ENCODE measurements at regions not wholly inside any gene's neighbourhood (a gene's known extent, or its start where the extent isn't known, plus 50 kb on each side); places are given as distances from the start of the nearest gene placed in this dataset.

- TF ChIP-seq EZH2 (IDR thresholded peaks at IDR 0.05; ENCODE audit: borderline replicate concordance, low read depth, low read length, poor library complexity, severe bottlenecking) = no peak
- TF ChIP-seq, protein P1, sequence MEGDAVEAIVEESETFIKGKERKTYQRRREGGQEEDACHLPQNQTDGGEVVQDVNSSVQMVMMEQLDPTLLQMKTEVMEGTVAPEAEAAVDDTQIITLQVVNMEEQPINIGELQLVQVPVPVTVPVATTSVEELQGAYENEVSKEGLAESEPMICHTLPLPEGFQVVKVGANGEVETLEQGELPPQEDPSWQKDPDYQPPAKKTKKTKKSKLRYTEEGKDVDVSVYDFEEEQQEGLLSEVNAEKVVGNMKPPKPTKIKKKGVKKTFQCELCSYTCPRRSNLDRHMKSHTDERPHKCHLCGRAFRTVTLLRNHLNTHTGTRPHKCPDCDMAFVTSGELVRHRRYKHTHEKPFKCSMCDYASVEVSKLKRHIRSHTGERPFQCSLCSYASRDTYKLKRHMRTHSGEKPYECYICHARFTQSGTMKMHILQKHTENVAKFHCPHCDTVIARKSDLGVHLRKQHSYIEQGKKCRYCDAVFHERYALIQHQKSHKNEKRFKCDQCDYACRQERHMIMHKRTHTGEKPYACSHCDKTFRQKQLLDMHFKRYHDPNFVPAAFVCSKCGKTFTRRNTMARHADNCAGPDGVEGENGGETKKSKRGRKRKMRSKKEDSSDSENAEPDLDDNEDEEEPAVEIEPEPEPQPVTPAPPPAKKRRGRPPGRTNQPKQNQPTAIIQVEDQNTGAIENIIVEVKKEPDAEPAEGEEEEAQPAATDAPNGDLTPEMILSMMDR (conservative IDR thresholded peaks at IDR 0.05; ENCODE audit: low read depth, low read length) = no peak
- no TSS peak for BruUV-seq (replicated peaks)
- DNase-seq (ENCODE audit: low spot score) = no peak
- Histone ChIP-seq H3K27me3 (replicated peaks; ENCODE audit: insufficient read depth, low read depth, low read length, poor library complexity) (no peaks in the 10 kb centered on the region), H3K4me1 (ENCODE audit: insufficient read depth, low read length, poor library complexity, severe bottlenecking) (no peaks in the 10 kb centered on the region), H3K27ac (ENCODE audit: low read depth, low read length, poor library complexity, severe bottlenecking) (no peak overlapping the region), H3K4me3 (ENCODE audit: low read depth, low read length, poor library complexity, severe bottlenecking) (no peak overlapping the region), H3K9me3 (ENCODE audit: low read depth, low read length, poor library complexity, severe bottlenecking) (peaks cover 36% of the 10 kb centered on the region), H3K36me3 (ENCODE audit: insufficient read depth, low read length, poor library complexity, severe bottlenecking) (no peaks in the 10 kb centered on the region)
- ChIA-PET CTCF (no interaction called here), POLR2A (ENCODE audit: low non-redundant PET) (no interaction called here)
- intact Hi-C loops (cut with micrococcal nuclease; ENCODE audit: unreplicated experiment) = no loop called here
Observed at GRCh38 chr20:55761100-55761499, 244.2 kb downstream of the CBLN4 start.

GRCh38 chr20:55760586-55760985 lies 244.7 kb downstream of the CBLN4 start:
- no peak for DNase-seq (ENCODE audit: low spot score)
- Histone ChIP-seq H3K9me3 (ENCODE audit: low read depth, low read length, poor library complexity, severe bottlenecking) (peaks cover 36% of the 10 kb centered on the region), H3K4me1 (ENCODE audit: insufficient read depth, low read length, poor library complexity, severe bottlenecking) (no peaks in the 10 kb centered on the region), H3K4me3 (ENCODE audit: low read depth, low read length, poor library complexity, severe bottlenecking) (no peak overlapping the region), H3K36me3 (ENCODE audit: insufficient read depth, low read length, poor library complexity, severe bottlenecking) (no peaks in the 10 kb centered on the region), H3K27me3 (replicated peaks; ENCODE audit: insufficient read depth, low read depth, low read length, poor library complexity) (no peaks in the 10 kb centered on the region), H3K27ac (ENCODE audit: low read depth, low read length, poor library complexity, severe bottlenecking) (no peak overlapping the region)
- no TSS peak for BruUV-seq (replicated peaks)
- CTCF ChIA-PET = no interaction called here
- TF ChIP-seq, protein P1 (conservative IDR thresholded peaks at IDR 0.05; ENCODE audit: low read depth, low read length) = no peak
- TF ChIP-seq EZH2 (IDR thresholded peaks at IDR 0.05; ENCODE audit: borderline replicate concordance, low read depth, low read length, poor library complexity, severe bottlenecking) = no peak
- intact Hi-C loops (cut with micrococcal nuclease; ENCODE audit: unreplicated experiment) = no loop called here
- POLR2A ChIA-PET (ENCODE audit: low non-redundant PET) = no interaction called here

DNA sequence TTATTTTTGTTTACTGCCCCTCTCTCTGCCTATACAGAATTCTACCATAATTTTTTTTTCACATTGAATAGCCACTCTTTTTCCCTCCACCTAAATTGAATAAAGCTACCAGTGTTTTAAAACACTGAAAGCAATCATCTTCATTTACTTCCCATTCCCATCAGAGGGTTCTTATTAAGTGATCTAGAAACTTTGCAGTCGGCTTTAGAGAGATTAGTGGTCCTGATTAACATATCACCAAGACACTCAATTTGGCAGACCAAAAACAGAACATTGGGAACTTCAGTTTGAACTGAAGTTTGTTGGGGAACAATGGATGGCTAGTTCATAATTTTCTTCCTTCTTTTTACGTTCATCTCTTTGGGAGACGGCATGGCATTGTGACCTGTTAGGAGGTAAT lies 249.5 kb downstream of the CBLN4 start:
- Histone ChIP-seq H3K27me3 (replicated peaks; ENCODE audit: insufficient read depth, low read depth, low read length, poor library complexity) (no peaks in the 10 kb centered on the region), H3K4me3 (ENCODE audit: low read depth, low read length, poor library complexity, severe bottlenecking) (no peak overlapping the region), H3K9me3 (ENCODE audit: low read depth, low read length, poor library complexity, severe bottlenecking) (peaks cover 14% of the 10 kb centered on the region), H3K4me1 (ENCODE audit: insufficient read depth, low read length, poor library complexity, severe bottlenecking) (no peaks in the 10 kb centered on the region), H3K36me3 (ENCODE audit: insufficient read depth, low read length, poor library complexity, severe bottlenecking) (no peaks in the 10 kb centered on the region), H3K27ac (ENCODE audit: low read depth, low read length, poor library complexity, severe bottlenecking) (no peak overlapping the region)
- CTCF ChIA-PET = no interaction called here
- TF ChIP-seq EZH2 (IDR thresholded peaks at IDR 0.05; ENCODE audit: borderline replicate concordance, low read depth, low read length, poor library complexity, severe bottlenecking) = no peak
- TF ChIP-seq, protein P1 (conservative IDR thresholded peaks at IDR 0.05; ENCODE audit: low read depth, low read length) = no peak
- POLR2A ChIA-PET (ENCODE audit: low non-redundant PET) = no interaction called here
- BruUV-seq (replicated peaks) = no TSS peak
- intact Hi-C loops (cut with micrococcal nuclease; ENCODE audit: unreplicated experiment) = no loop called here
- no peak for DNase-seq (ENCODE audit: low spot score)
